ENCODE measurements at regions not wholly inside any gene's neighbourhood (a gene's known extent, or its start where the extent isn't known, plus 50 kb on each side); places are given as distances from the start of the nearest gene placed in this dataset.

DNA sequence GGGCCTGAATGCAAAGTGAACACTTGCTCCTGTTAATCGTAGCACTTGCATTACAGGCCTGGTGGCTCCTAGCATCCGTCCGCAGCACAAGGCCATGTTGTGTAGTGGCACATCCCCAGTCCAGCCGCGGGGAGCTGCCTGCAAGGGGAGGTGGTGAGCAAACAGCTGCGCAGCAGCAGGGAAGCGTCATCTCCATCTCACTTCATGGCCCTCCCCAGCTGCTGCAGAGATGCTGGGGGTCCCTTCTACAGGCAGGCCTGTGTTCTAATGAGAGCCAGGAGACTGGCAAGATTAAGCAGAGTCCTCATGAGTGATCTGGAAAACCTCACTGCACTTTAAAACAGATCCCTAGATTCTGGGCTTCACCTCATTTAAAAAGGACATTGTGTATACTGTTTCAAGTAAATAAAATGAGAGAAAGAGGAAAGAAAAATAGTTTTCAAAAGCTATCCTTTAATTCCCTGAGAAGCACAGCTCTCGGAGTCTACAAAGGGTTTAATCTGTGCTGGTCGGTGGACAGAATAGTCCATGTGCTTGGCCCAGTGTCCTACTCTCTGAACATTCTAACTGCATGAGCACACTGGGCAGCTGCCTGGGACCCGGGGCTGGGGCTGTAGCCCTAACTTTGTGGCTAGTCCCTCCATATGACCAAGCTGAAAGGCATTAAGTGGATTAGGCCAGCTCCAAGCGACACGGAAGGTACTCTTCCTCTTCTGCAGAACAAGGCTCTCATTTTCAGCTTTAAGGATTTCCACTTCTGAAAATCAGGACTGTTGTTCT, 125.8 kb downstream of the LY86 start:
- Histone ChIP-seq H3K27ac (no peak overlapping the region), H3K36me3 (no peaks in the 10 kb centered on the region), H3K4me1 (peaks cover 9% of the 10 kb centered on the region), H3K9ac (no peak overlapping the region), H3K27me3 (no peaks in the 10 kb centered on the region), H3F3A (ENCODE audit: low read depth) (no peaks in the 10 kb centered on the region), H3K9me3 (ENCODE audit: low read depth) (no peaks in the 10 kb centered on the region), H2AFZ (replicated peaks) (no peak overlapping the region), H3K4me2 (no peak overlapping the region), H4K20me1 (ENCODE audit: low read depth) (no peaks in the 10 kb centered on the region), H3K4me3 (no peak overlapping the region), H3K79me2 (ENCODE audit: low read depth) (no peaks in the 10 kb centered on the region)
- Mint-ChIP-seq H3K27ac (no peak overlapping the region), H3K36me3 (no peaks in the 10 kb centered on the region), H3K4me1 (peaks cover 26% of the 10 kb centered on the region), H3K27me3 (ENCODE audit: insufficient read depth, low read depth) (peaks cover 4% of the 10 kb centered on the region), H3K4me3 (no peak overlapping the region), H3K9me3 (no peaks in the 10 kb centered on the region)
- TF ChIP-seq EZH2 (IDR thresholded peaks at IDR 0.05) (no peak), EZH2phosphoT487 (IDR thresholded peaks at IDR 0.05) (no peak)
- TF ChIP-seq, protein P1, sequence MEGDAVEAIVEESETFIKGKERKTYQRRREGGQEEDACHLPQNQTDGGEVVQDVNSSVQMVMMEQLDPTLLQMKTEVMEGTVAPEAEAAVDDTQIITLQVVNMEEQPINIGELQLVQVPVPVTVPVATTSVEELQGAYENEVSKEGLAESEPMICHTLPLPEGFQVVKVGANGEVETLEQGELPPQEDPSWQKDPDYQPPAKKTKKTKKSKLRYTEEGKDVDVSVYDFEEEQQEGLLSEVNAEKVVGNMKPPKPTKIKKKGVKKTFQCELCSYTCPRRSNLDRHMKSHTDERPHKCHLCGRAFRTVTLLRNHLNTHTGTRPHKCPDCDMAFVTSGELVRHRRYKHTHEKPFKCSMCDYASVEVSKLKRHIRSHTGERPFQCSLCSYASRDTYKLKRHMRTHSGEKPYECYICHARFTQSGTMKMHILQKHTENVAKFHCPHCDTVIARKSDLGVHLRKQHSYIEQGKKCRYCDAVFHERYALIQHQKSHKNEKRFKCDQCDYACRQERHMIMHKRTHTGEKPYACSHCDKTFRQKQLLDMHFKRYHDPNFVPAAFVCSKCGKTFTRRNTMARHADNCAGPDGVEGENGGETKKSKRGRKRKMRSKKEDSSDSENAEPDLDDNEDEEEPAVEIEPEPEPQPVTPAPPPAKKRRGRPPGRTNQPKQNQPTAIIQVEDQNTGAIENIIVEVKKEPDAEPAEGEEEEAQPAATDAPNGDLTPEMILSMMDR (IDR thresholded peaks at IDR 0.05) = no peak
- no peak for DNase-seq (ENCODE audit: low spot score)

DNA sequence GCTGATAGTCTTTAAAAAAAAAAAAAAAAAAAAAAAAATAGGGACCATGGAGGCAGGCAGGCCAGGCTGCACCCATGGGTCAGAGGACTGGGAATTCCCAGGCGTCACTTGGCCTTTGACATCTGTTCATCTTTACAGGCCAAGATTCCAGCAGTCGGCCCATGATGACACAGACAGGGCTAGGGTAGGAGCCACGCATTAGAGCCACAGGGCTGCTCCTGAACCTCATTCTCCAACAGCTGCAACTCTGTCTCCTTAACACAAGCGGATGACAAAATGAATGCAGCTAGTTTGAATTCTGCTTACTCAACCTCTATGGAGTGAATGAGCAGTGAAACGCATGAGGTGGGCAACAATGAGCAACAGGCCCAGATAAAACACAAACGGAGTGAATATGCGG, 126.4 kb downstream of the LY86 start:
- H3K9ac ChIP-seq = no peak overlapping the region
- Mint-ChIP-seq H3K4me1 (peaks cover 26% of the 10 kb centered on the region), H3K9me3 (no peaks in the 10 kb centered on the region), H3K36me3 (no peaks in the 10 kb centered on the region), H3K27ac (no peak overlapping the region), H3K27me3 (ENCODE audit: insufficient read depth, low read depth) (peaks cover 4% of the 10 kb centered on the region), H3K4me3 (no peak overlapping the region)
- no peak overlapping the region for H2AFZ ChIP-seq (replicated peaks)
- peaks cover 9% of the 10 kb centered on the region for H3K4me1 ChIP-seq
- no peaks in the 10 kb centered on the region for H4K20me1 ChIP-seq (ENCODE audit: low read depth)
- H3K27ac ChIP-seq = no peak overlapping the region
- TF ChIP-seq, protein P1 (IDR thresholded peaks at IDR 0.05) = no peak
- TF ChIP-seq EZH2 (IDR thresholded peaks at IDR 0.05) = no peak
- TF ChIP-seq EZH2phosphoT487 (IDR thresholded peaks at IDR 0.05) = no peak
- H3K27me3 ChIP-seq = no peaks in the 10 kb centered on the region
- H3F3A ChIP-seq (ENCODE audit: low read depth) = no peaks in the 10 kb centered on the region
- no peaks in the 10 kb centered on the region for H3K79me2 ChIP-seq (ENCODE audit: low read depth)
- H3K9me3 ChIP-seq (ENCODE audit: low read depth) = no peaks in the 10 kb centered on the region
- no peak overlapping the region for H3K4me2 ChIP-seq
- no peak overlapping the region for H3K4me3 ChIP-seq
- no peak for DNase-seq (ENCODE audit: low spot score)
- H3K36me3 ChIP-seq = no peaks in the 10 kb centered on the region

DNA sequence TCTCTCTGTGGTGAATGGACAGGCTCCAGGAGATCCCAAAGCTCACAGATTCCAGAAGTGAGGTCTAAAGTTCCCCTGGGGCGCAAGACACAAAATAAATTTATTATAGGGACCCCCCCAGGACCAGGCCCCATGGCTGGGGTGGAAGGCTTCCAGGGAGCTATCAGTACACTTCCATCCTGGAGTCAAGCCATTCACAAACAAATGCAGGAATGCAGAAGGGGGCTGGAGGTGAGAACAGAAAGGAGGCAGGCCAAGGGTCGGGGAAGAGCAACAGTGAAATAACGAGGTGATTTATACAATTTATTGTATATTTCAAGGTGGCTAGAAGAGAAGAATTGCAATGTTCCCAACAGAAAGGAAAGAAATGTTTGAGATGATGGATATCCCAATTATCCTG, 126.9 kb downstream of the LY86 start:
- H3K4me3 Mint-ChIP-seq = no peak overlapping the region
- TF ChIP-seq EZH2phosphoT487 (IDR thresholded peaks at IDR 0.05) (no peak), EZH2 (IDR thresholded peaks at IDR 0.05) (no peak)
- TF ChIP-seq, protein P1 (IDR thresholded peaks at IDR 0.05) = no peak
- no peak overlapping the region for H2AFZ ChIP-seq (replicated peaks)
- H3K79me2 ChIP-seq (ENCODE audit: low read depth) = no peaks in the 10 kb centered on the region
- peaks cover 25% of the 10 kb centered on the region for H3K4me1 Mint-ChIP-seq
- H3K9ac ChIP-seq = no peak overlapping the region
- H3K27me3 ChIP-seq = no peaks in the 10 kb centered on the region
- peak overlapping the region; percentile 72 for H3K27ac Mint-ChIP-seq
- no peaks in the 10 kb centered on the region for H4K20me1 ChIP-seq (ENCODE audit: low read depth)
- DNase-seq (ENCODE audit: low spot score) = no peak
- no peaks in the 10 kb centered on the region for H3K36me3 ChIP-seq
- peaks cover 4% of the 10 kb centered on the region for H3K27me3 Mint-ChIP-seq (ENCODE audit: insufficient read depth, low read depth)
- no peak overlapping the region for H3K4me3 ChIP-seq
- peaks cover 9% of the 10 kb centered on the region for H3K4me1 ChIP-seq
- H3K27ac ChIP-seq = no peak overlapping the region
- H3K4me2 ChIP-seq = no peak overlapping the region
- no peaks in the 10 kb centered on the region for H3K9me3 Mint-ChIP-seq
- no peaks in the 10 kb centered on the region for H3F3A ChIP-seq (ENCODE audit: low read depth)
- no peaks in the 10 kb centered on the region for H3K9me3 ChIP-seq (ENCODE audit: low read depth)
- no peaks in the 10 kb centered on the region for H3K36me3 Mint-ChIP-seq

All from neural progenitor cell (in vitro differentiated cells).